HCT116 (cell line): ENCODE measurements at regions not wholly inside any gene's neighbourhood (a gene's known extent, or its start where the extent isn't known, plus 50 kb on each side); places are given as distances from the start of the nearest gene placed in this dataset.

Source experiments
- ATAC-seq: fragments of 200-7000 bp; cut with Tn5 transposase; 2 replicates; pipeline ENCODE4 v1.9.1; 2020; ENCODE audit warnings: mild to moderate bottlenecking, moderate library complexity
- BruUV-seq: library from RNA; stranded (reverse); fragments of 400-500 nt; replicated peaks from 2 replicates; lab custom pipeline; 2021; lab: Mats Ljungman, UMichigan
- CTCF ChIA-PET: fragments of 300-600 bp; sonication (Branson Sonifier 250); formaldehyde crosslinking; loops from one replicate; lab custom pipeline; 2021; ENCODE audit warnings: antibody characterized with exemption; lab: Charles Lee
- POLR2A ChIA-PET: fragments of 300-600, 350-600 bp; sonication (Branson Sonifier 250); formaldehyde crosslinking; loops from one replicate; lab custom pipeline; 2021; ENCODE audit warnings: antibody characterized with exemption; lab: Charles Lee
- RAD21 ChIA-PET, 2 experiments: fragments of 300-600 bp; sonication (Branson Sonifier 250); formaldehyde crosslinking; loops; one replicate each; lab custom pipeline; 2023; ENCODE audit warnings: low total read pairs in 2 of 2; ENCODE audit not compliant: uncharacterized antibody in 2 of 2, unreplicated experiment in 2 of 2, low non-redundant PET in 1 of 2; lab: Charles Lee
- DNase-seq: peaks from one replicate; pipeline ENCODE4 v3.0.0-alpha.2; 2010; ENCODE audit warnings: low read depth, low spot score
- H2AFZ ChIP-seq: fragments of 200-600 bp; shearing (Covaris generic), sonication (generic); 2 replicates; pipeline ENCODE4 v1.6.1; 2017; ENCODE audit warnings: low read depth, mixed run types, mixed read lengths, antibody characterized with exemption, low read length; ENCODE audit not compliant: poor library complexity, severe bottlenecking
- H3K27ac ChIP-seq: 2 replicates; pipeline ENCODE4 v1.5.1; 2012; ENCODE audit warnings: low read depth, low read length
- H3K27me3 ChIP-seq: fragments of 200-600 bp; sonication (generic); 2 replicates; pipeline ENCODE4 v1.6.1; 2016; ENCODE audit warnings: mixed run types, low read length, mixed read lengths; ENCODE audit not compliant: insufficient read depth
- H3K36me3 ChIP-seq, 2 experiments: fragments of 200-500 bp in 1 of 2; fragments of 200-600 bp in 1 of 2; sonication (Bioruptor generic) in 1 of 2; sonication (generic) in 1 of 2; 2 replicates each; pipeline versions ENCODE4 v1.5.1 to v1.6.1; 2014 to 2016; ENCODE audit warnings: low read length in 2 of 2, inconsistent platforms in 1 of 2, mixed read lengths in 1 of 2, mixed run types in 1 of 2; ENCODE audit not compliant: insufficient read depth in 2 of 2, control insufficient read depth in 1 of 2
- H3K4me1 ChIP-seq, 2 experiments: fragments of 200-600 bp in 1 of 2; sonication (generic) in 1 of 2; 2 replicates each; pipeline versions ENCODE4 v1.5.1 to v1.6.1; 2012 to 2017; ENCODE audit warnings: low read length in 2 of 2, inconsistent platforms in 1 of 2, mild to moderate bottlenecking in 1 of 2, mixed read lengths in 1 of 2, mixed run types in 1 of 2, moderate library complexity in 1 of 2; ENCODE audit not compliant: insufficient read depth in 2 of 2, control insufficient read depth in 1 of 2
- H3K4me2 ChIP-seq: fragments of 200-600 bp; sonication (generic); 2 replicates; pipeline ENCODE4 v1.6.1; 2017; ENCODE audit warnings: mixed run types, low read length, mixed read lengths
- H3K4me3 ChIP-seq, 2 experiments: fragments of 200-600 bp in 1 of 2; sonication (generic) in 1 of 2; replicated peaks in 1 of 2; 2 replicates each; pipeline ENCODE4 v1.5.1; 2011 to 2016; ENCODE audit warnings: low read length in 2 of 2, control low read depth in 1 of 2, low read depth in 1 of 2, mild to moderate bottlenecking in 1 of 2, mixed read lengths in 1 of 2, mixed run types in 1 of 2
- H3K79me2 ChIP-seq: fragments of 200-600 bp; sonication (generic); 2 replicates; pipeline ENCODE4 v1.6.1; 2017; ENCODE audit warnings: mild to moderate bottlenecking, mixed run types, low read length, moderate library complexity, mixed read lengths; ENCODE audit not compliant: insufficient read depth
- H3K9ac ChIP-seq: fragments of 200-600 bp; sonication (generic); 2 replicates; pipeline ENCODE4 v1.6.1; 2016; ENCODE audit warnings: low read length, mixed read lengths
- H3K9me2 ChIP-seq: fragments of 200-600 bp; sonication (generic), shearing (Covaris generic); 2 replicates; pipeline ENCODE4 v1.6.1; 2017; ENCODE audit warnings: mixed run types, mild to moderate bottlenecking, moderate library complexity; ENCODE audit not compliant: insufficient read depth
- H3K9me3 ChIP-seq, 2 experiments: fragments of 200-500 bp in 1 of 2; fragments of 200-600 bp in 1 of 2; sonication (Bioruptor generic) in 1 of 2; sonication (generic) in 1 of 2; 2 replicates each; pipeline ENCODE4 v1.6.1; 2014 to 2017; ENCODE audit warnings: low read length in 2 of 2, mixed read lengths in 2 of 2, inconsistent platforms in 1 of 2, low read depth in 1 of 2, mild to moderate bottlenecking in 1 of 2, mixed run types in 1 of 2, moderate library complexity in 1 of 2; ENCODE audit not compliant: control insufficient read depth in 1 of 2, insufficient read depth in 1 of 2
- H4K20me1 ChIP-seq: fragments of 200-600 bp; sonication (generic), shearing (Covaris generic); 2 replicates; pipeline ENCODE4 v1.6.1; 2017; ENCODE audit warnings: mixed run types, mild to moderate bottlenecking, moderate library complexity; ENCODE audit not compliant: insufficient read depth
- ATF3 ChIP-seq: IDR thresholded peaks from 2 replicates; pipeline ENCODE4 v1.6.1; 2012
- CTCF ChIP-seq, 3 experiments: fragments of 200-600 bp in 1 of 3; sonication (generic) in 1 of 3; IDR thresholded peaks in 2 of 3; conservative IDR thresholded peaks in 1 of 3; 2 replicates each; pipeline ENCODE4 v1.5.1; 2012 to 2017; ENCODE audit warnings: low read depth in 2 of 3, low read length in 2 of 3, antibody characterized with exemption in 1 of 3, borderline replicate concordance in 1 of 3, control low read depth in 1 of 3, mild to moderate bottlenecking in 1 of 3, mixed read lengths in 1 of 3, mixed run types in 1 of 3, moderate library complexity in 1 of 3; ENCODE audit not compliant: insufficient read depth in 1 of 3
- EGR1 ChIP-seq: IDR thresholded peaks from 2 replicates; pipeline ENCODE4 v1.6.1; 2012; ENCODE audit warnings: low read depth
- EZH2 ChIP-seq: fragments of 200-600 bp; sonication (generic); IDR thresholded peaks from 2 replicates; pipeline ENCODE4 v1.6.1; 2017; ENCODE audit warnings: antibody characterized with exemption, mixed run types
- RAD21 ChIP-seq: IDR thresholded peaks from 2 replicates; pipeline ENCODE4 v1.6.1; 2012; ENCODE audit warnings: low read depth, mild to moderate bottlenecking
- ZBTB33 ChIP-seq: IDR thresholded peaks from 2 replicates; pipeline ENCODE4 v1.6.1; 2011; ENCODE audit warnings: mild to moderate bottlenecking, low read length, moderate library complexity; ENCODE audit not compliant: insufficient replicate concordance; ENCODE audit errors: extremely low read depth
- intact Hi-C: fragments of 100-400 bp; cut with micrococcal nuclease; formaldehyde crosslinking; loops from 2 replicates; pipeline ENCODE4 v1.10.0; 2022

- H3K4me3 ChIP-seq, result no peak overlapping the region
- H3K9me2 ChIP-seq, result no peaks in the 10 kb centered on the region
- H2AFZ ChIP-seq, result no peak overlapping the region
- intact Hi-C loops, result no loop called here
- H3K9ac ChIP-seq, result no peak overlapping the region
- ChIA-PET POLR2A (no interaction called here), CTCF (no interaction called here)
- peaks cover 3 to 4% of the 10 kb centered on the region in 2 experiments; a peak in 3 of 4 replicates for H3K4me1 ChIP-seq
- no peak for DNase-seq
- TF ChIP-seq EZH2, result no peak
- TF ChIP-seq RAD21, result no peak
- TF ChIP-seq ATF3, result no peak
- TF ChIP-seq CTCF (IDR thresholded peaks at IDR 0.05 in 2 of 3, conservative IDR thresholded peaks at IDR 0.05 in 1 of 3; ENCODE audit: borderline replicate concordance in 1 of 3, insufficient read depth in 1 of 3, low read depth in 2 of 3, low read length in 2 of 3), result no peak
- TF ChIP-seq ZBTB33, result no peak
- TF ChIP-seq EGR1, result no peak
- TF ChIP-seq, all 23 proteins: peak for 0
- Histone ChIP-seq H3K4me2 (no peak overlapping the region), H3K79me2 (no peaks in the 10 kb centered on the region), H3K9me3 (no peaks in the 10 kb centered on the region), H3K27ac (no peak overlapping the region), H3K36me3 (no peaks in the 10 kb centered on the region), H3K27me3 (no peaks in the 10 kb centered on the region), H4K20me1 (no peaks in the 10 kb centered on the region)
- ATAC-seq, result no peak
- RAD21 ChIA-PET, result no interaction called here
- BruUV-seq, result no TSS peak
Observed at GRCh38 chr7:8356071-8356470, 77.3 kb upstream of the NXPH1 start.
